ENCODE measurements at regions not wholly inside any gene's neighbourhood (a gene's known extent, or its start where the extent isn't known, plus 50 kb on each side); places are given as distances from the start of the nearest gene placed in this dataset.
A peak's percentile ranks its signal among the peaks of the same experiment; 100 is the strongest.
"Not testable (repeated sequence)": the region's sequence is repeated elsewhere in the genome, so short reads cannot be mapped to it uniquely, and the experiment has no call there.

DNA sequence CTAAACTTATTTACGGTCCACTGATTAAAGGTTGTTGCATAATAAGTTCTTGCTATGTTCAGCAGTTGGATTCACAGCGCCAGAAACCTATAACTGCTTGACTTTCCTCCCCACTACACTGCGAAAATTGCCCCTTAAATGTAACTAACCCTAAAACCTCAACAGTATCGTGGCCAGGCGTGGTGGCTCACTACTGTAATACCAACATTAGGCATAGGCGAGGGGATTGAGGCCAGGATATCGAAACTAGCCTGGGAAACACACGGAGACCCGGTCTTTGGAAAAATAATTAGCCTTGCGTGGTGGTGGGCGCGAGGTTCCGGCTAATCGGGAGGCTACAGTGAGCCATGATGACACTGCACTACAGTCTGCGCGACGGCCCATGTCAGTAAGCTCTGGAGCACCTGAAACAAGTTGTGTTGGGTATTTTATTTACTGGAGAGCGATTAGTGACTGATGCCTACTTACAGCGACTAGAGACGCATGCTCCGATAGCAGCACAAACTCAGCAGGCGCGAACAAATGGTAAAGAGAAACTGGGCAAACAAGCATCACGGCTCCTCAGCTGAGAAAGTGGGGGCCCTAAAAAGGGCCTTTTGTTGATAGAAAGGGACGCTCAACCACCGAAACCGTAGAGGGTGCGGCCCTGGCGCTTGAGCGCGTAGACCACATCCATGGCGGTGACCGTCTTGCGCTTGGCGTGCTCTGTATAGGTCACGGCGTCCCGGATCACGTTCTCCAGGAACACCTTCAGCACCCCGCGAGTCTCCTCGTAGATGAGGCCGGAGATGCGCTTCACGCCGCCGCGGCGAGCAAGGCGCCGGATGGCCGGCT is 81.4 kb downstream of the OR2B2 start:
- Histone ChIP-seq H3K4me3 (ENCODE audit: low read length) (peak overlapping the region; percentile 89), H3K27ac (ENCODE audit: low read depth, low read length) (peak overlapping the region; percentile 92), H3K9ac (ENCODE audit: extremely low read depth, low read length, poor library complexity, severe bottlenecking) (peak overlapping the region; percentile 90), H3K9me3 (ENCODE audit: control insufficient read depth, low read length) (peaks cover 10% of the 10 kb centered on the region)
- WGBS, 2 experiments (ENCODE audit: insufficient coverage in 1 of 2, insufficient read length in 1 of 2): 0 to 1% methylated on average over 19 to 27 of the region's 52 CpGs
- H3K4me1 Mint-ChIP-seq; H3K27me3 ChIP-seq (ENCODE audit: control insufficient read depth, insufficient read depth, low read length, poor library complexity, severe bottlenecking); H3K4me1 ChIP-seq (ENCODE audit: control insufficient read depth, insufficient read depth, low read length); H3K27me3 Mint-ChIP-seq (ENCODE audit: insufficient read depth); H3K36me3 ChIP-seq (ENCODE audit: control insufficient read depth, insufficient read depth, low read length): not testable (repeated sequence)
- peaks cover 24% of the 10 kb centered on the region for H3K9me3 Mint-ChIP-seq
- peaks cover 14% of the 10 kb centered on the region for H3K36me3 Mint-ChIP-seq (ENCODE audit: low read depth)
- DNase-seq: peak; percentile 68
- H3K4me3 Mint-ChIP-seq: peak overlapping the region; percentile 84
- peak overlapping the region; percentile 97 for H3K27ac Mint-ChIP-seq

DNA sequence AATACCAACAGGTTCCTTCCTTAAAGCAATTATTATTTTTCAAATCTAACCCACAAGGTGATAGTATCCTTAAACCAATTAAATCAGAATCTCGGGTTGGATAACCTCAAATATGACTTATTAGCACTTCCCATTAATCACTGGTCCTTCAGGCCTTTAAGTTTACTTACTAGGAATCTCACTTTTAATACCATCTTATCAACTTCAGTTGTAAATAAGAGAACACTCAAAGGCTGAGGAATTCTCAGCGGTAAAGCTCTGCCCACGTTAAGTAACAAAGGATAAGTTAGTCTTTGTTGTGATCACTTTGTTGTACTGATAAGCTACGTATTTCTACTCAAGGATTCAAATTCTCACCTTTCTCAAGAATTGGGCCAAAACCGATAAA is 82.0 kb downstream of the OR2B2 start:
- peaks cover 24% of the 10 kb centered on the region for H3K9me3 Mint-ChIP-seq
- H3K9ac ChIP-seq (ENCODE audit: extremely low read depth, low read length, poor library complexity, severe bottlenecking): peak overlapping the region; percentile 90
- H3K27ac Mint-ChIP-seq: peak overlapping the region; percentile 97
- TF ChIP-seq CTCF (conservative IDR thresholded peaks at IDR 0.05): no peak
- no peak for DNase-seq
- H3K4me3 Mint-ChIP-seq: peak overlapping the region; percentile 84
- H3K27me3 ChIP-seq (ENCODE audit: control insufficient read depth, insufficient read depth, low read length, poor library complexity, severe bottlenecking): no peaks in the 10 kb centered on the region
- WGBS, 2 experiments (ENCODE audit: insufficient coverage in 1 of 2, insufficient read length in 1 of 2): 2 to 4% methylated on average over 4 to 5 of the region's 5 CpGs
- peak overlapping the region; percentile 89 for H3K4me3 ChIP-seq (ENCODE audit: low read length)
- peaks cover 10% of the 10 kb centered on the region for H3K9me3 ChIP-seq (ENCODE audit: control insufficient read depth, low read length)
- H3K4me1 Mint-ChIP-seq: peaks cover 14% of the 10 kb centered on the region
- no peaks in the 10 kb centered on the region for H3K27me3 Mint-ChIP-seq (ENCODE audit: insufficient read depth)
- peak overlapping the region; percentile 92 for H3K27ac ChIP-seq (ENCODE audit: low read depth, low read length)
- no peaks in the 10 kb centered on the region for H3K4me1 ChIP-seq (ENCODE audit: control insufficient read depth, insufficient read depth, low read length)
- peaks cover 14% of the 10 kb centered on the region for H3K36me3 Mint-ChIP-seq (ENCODE audit: low read depth)
- no peaks in the 10 kb centered on the region for H3K36me3 ChIP-seq (ENCODE audit: control insufficient read depth, insufficient read depth, low read length)

DNA sequence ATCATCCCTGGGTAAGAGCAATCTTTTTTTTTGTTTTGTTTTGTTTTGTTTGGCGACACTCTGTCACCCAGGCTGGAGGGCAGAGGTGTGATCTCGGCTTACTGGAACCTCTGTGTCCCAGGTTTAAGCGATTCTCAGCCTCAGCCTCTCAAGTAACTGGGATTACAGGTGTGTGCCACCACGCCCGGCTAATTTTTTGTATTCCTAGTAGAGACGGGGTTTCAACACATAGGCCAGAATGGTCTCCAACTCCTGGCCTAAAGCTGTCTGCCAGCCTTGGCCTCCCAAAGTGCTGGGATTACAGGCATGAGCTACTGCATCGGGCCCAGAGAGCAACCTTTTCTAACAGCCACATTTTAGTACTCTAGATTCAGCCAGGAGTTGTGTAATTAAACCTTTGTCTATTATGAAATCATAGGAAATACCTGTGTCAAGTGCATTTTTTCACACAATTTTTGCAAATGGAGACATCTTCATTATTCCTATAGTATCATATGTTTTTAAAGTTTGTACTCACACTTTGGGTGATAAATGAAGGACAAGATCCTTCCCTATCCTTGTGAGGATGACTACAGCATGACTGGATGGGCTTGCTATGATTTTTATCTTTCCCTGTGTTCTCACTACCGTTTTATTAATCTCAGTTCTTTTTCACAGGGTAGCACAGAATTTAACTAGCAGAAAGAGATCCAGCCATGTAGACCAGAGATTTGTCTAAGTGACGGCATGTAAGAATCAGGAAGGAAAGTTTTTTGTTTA is 82.6 kb downstream of the OR2B2 start:
- peak overlapping the region; percentile 89 for H3K4me3 ChIP-seq (ENCODE audit: low read length)
- Mint-ChIP-seq H3K4me1 (peaks cover 11% of the 10 kb centered on the region), H3K9me3 (peaks cover 24% of the 10 kb centered on the region), H3K4me3 (peak overlapping the region; percentile 84), H3K27ac (peak overlapping the region; percentile 97), H3K27me3 (ENCODE audit: insufficient read depth) (no peaks in the 10 kb centered on the region), H3K36me3 (ENCODE audit: low read depth) (peaks cover 14% of the 10 kb centered on the region)
- DNase-seq: peak; percentile 64
- peaks cover 10% of the 10 kb centered on the region for H3K9me3 ChIP-seq (ENCODE audit: control insufficient read depth, low read length)
- TF ChIP-seq CTCF (conservative IDR thresholded peaks at IDR 0.05): no peak
- peak overlapping the region; percentile 90 for H3K9ac ChIP-seq (ENCODE audit: extremely low read depth, low read length, poor library complexity, severe bottlenecking)
- H3K27me3 ChIP-seq (ENCODE audit: control insufficient read depth, insufficient read depth, low read length, poor library complexity, severe bottlenecking): no peaks in the 10 kb centered on the region
- H3K4me1 ChIP-seq (ENCODE audit: control insufficient read depth, insufficient read depth, low read length): no peaks in the 10 kb centered on the region
- no peaks in the 10 kb centered on the region for H3K36me3 ChIP-seq (ENCODE audit: control insufficient read depth, insufficient read depth, low read length)
- H3K27ac ChIP-seq (ENCODE audit: low read depth, low read length): peak overlapping the region; percentile 92
- WGBS, 2 experiments (ENCODE audit: insufficient coverage in 1 of 2, insufficient read length in 1 of 2): 86 to 94% methylated on average over 7 to 9 of the region's 9 CpGs

DNA sequence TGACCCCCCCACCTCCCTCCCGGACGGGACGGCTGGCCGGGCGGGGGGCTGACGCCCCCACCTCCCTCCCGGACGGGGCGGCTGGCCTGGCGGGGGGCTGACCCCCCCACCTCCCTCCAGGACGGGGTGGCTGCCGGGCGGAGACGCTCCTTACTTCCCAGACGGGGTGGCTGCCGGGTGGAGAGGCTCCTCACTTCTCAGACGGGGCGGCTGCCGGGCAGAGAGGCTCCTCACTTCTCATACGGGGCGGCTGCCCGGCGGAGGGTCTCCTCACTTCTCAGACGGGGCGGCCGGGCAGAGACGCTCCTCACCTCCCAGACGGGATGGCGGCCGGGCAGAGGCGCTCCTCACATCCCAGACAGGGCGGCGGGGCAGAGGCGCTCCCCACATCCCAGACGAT is 84.7 kb downstream of the OR2B2 start:
- peaks cover 14% of the 10 kb centered on the region for H3K36me3 Mint-ChIP-seq (ENCODE audit: low read depth)
- H3K9me3 ChIP-seq (ENCODE audit: control insufficient read depth, low read length): peaks cover 10% of the 10 kb centered on the region
- H3K27ac Mint-ChIP-seq; H3K9ac ChIP-seq (ENCODE audit: extremely low read depth, low read length, poor library complexity, severe bottlenecking); DNase-seq; H3K36me3 ChIP-seq (ENCODE audit: control insufficient read depth, insufficient read depth, low read length); H3K27me3 ChIP-seq (ENCODE audit: control insufficient read depth, insufficient read depth, low read length, poor library complexity, severe bottlenecking); H3K27me3 Mint-ChIP-seq (ENCODE audit: insufficient read depth); H3K27ac ChIP-seq (ENCODE audit: low read depth, low read length); H3K4me1 ChIP-seq (ENCODE audit: control insufficient read depth, insufficient read depth, low read length); H3K4me3 Mint-ChIP-seq; H3K4me3 ChIP-seq (ENCODE audit: low read length): not testable (repeated sequence)
- H3K9me3 Mint-ChIP-seq: peaks cover 24% of the 10 kb centered on the region
- 98% methylated on average over 21 of the region's 35 CpGs; no CpG with 5 or more reads in 1 of the 2 experiments for WGBS, 2 experiments (ENCODE audit: insufficient coverage in 1 of 2, insufficient read length in 1 of 2)
- peaks cover 11% of the 10 kb centered on the region for H3K4me1 Mint-ChIP-seq

DNA sequence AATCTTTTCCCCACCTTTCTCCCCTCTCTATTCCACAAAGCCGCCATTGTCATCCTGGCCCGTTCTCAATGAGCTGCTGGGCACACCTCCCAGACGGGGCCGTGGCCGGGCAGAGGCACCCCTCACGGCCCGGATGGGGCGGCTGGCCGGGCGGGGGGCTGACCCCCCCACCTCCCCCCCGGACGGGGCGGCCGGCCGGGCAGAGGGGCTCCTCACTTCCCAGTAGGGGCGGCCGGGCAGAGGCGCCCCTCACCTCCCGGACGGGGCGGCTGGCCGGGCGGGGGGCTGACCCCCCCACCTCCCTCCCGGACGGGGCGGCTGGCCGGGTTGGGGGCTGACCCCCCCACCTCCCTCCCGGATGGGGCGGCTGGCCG is 85.6 kb downstream of the OR2B2 start:
- not testable (repeated sequence) for H3K27ac Mint-ChIP-seq; H3K27me3 Mint-ChIP-seq (ENCODE audit: insufficient read depth)

More for the DNA sequence above, 85.6 kb downstream of the OR2B2 start:
- not testable (repeated sequence) for DNase-seq; H3K4me3 ChIP-seq (ENCODE audit: low read length); H3K27me3 ChIP-seq (ENCODE audit: control insufficient read depth, insufficient read depth, low read length, poor library complexity, severe bottlenecking); H3K36me3 ChIP-seq (ENCODE audit: control insufficient read depth, insufficient read depth, low read length); H3K27ac ChIP-seq (ENCODE audit: low read depth, low read length); H3K9ac ChIP-seq (ENCODE audit: extremely low read depth, low read length, poor library complexity, severe bottlenecking); H3K4me1 ChIP-seq (ENCODE audit: control insufficient read depth, insufficient read depth, low read length)
- H3K9me3 ChIP-seq (ENCODE audit: control insufficient read depth, low read length): peaks cover 10% of the 10 kb centered on the region
- H3K4me1 Mint-ChIP-seq: peaks cover 11% of the 10 kb centered on the region
- H3K4me3 Mint-ChIP-seq: peak overlapping the region; percentile 95
- peaks cover 14% of the 10 kb centered on the region for H3K36me3 Mint-ChIP-seq (ENCODE audit: low read depth)
- peaks cover 24% of the 10 kb centered on the region for H3K9me3 Mint-ChIP-seq
- WGBS, 2 experiments (ENCODE audit: insufficient coverage in 1 of 2, insufficient read length in 1 of 2): 83 to 96% methylated on average over 5 to 8 of the region's 30 CpGs

Data from endodermal cell (in vitro differentiated cells).